Tibial artery (tissue), 4 donors: ENCODE measurements at regions not wholly inside any gene's neighbourhood (a gene's known extent, or its start where the extent isn't known, plus 50 kb on each side); places are given as distances from the start of the nearest gene placed in this dataset.

Experiments
- DNase-seq, 2 donors: peaks; one replicate each; pipeline ENCODE4 v3.0.0-alpha.2; 2019
- H3K27ac ChIP-seq, 2 donors: fragments of 200-600 bp; sonication (generic) in 1 of 2; 1 replicate in 1 of 2; 2 replicates in 1 of 2; pipeline ENCODE4 v1.5.1; 2018 to 2019; ENCODE audit warnings: mild to moderate bottlenecking in 1 of 2
- H3K27me3 ChIP-seq, 2 donors: fragments of 200-600 bp; sonication (generic) in 1 of 2; one replicate each; pipeline versions ENCODE4 v1.5.1 to v1.6.0; 2016 to 2019
- H3K36me3 ChIP-seq, 3 donors: fragments of 200-600 bp; sonication (generic) in 2 of 3; one replicate each; pipeline ENCODE4 v1.5.1; 2016 to 2019; ENCODE audit warnings: mild to moderate bottlenecking in 2 of 3
- H3K4me1 ChIP-seq, 4 donors: fragments of 200-600 bp; sonication (generic) in 2 of 4; 1 replicate in 3 of 4; 2 replicates in 1 of 4; pipeline ENCODE4 v1.5.1; 2016 to 2019
- H3K4me3 ChIP-seq, 2 donors: fragments of 200-600 bp; sonication (generic) in 1 of 2; 1 replicate in 1 of 2; 2 replicates in 1 of 2; pipeline ENCODE4 v1.5.1; 2018 to 2019; ENCODE audit warnings: mild to moderate bottlenecking in 2 of 2
- H3K9me3 ChIP-seq, 3 donors: fragments of 200-600 bp; sonication (generic) in 1 of 3; one replicate each; pipeline ENCODE4 v1.5.1; 2016 to 2019
- intact Hi-C: fragments of 100-400 bp; cut with DNase I; formaldehyde crosslinking; loops from one replicate; pipeline ENCODE4 v1.15.0; 2023; ENCODE audit warnings: low total_unique reads
- TF ChIP-seq, protein P1 (sequence below), 2 experiments: fragments of 200-600 bp in 1 of 2; fragments of 450-650 bp in 1 of 2; IDR thresholded peaks; one replicate each; pipeline ENCODE4 v1.5.1; 2017 to 2019; ENCODE audit warnings: antibody characterized with exemption in 2 of 2, mild to moderate bottlenecking in 1 of 2, moderate library complexity in 1 of 2

- H3K36me3 ChIP-seq = no peaks in the 10 kb centered on the region
- peaks cover 0 to 31% (median 13%) of the 10 kb centered on the region in 4 donors for H3K4me1 ChIP-seq
- no peaks in the 10 kb centered on the region for H3K9me3 ChIP-seq
- no peak overlapping the region for H3K27ac ChIP-seq
- intact Hi-C loops = no loop called here
- H3K4me3 ChIP-seq = no peak overlapping the region
- DNase-seq = no peak
- no peaks in the 10 kb centered on the region for H3K27me3 ChIP-seq
- TF ChIP-seq, protein P1, sequence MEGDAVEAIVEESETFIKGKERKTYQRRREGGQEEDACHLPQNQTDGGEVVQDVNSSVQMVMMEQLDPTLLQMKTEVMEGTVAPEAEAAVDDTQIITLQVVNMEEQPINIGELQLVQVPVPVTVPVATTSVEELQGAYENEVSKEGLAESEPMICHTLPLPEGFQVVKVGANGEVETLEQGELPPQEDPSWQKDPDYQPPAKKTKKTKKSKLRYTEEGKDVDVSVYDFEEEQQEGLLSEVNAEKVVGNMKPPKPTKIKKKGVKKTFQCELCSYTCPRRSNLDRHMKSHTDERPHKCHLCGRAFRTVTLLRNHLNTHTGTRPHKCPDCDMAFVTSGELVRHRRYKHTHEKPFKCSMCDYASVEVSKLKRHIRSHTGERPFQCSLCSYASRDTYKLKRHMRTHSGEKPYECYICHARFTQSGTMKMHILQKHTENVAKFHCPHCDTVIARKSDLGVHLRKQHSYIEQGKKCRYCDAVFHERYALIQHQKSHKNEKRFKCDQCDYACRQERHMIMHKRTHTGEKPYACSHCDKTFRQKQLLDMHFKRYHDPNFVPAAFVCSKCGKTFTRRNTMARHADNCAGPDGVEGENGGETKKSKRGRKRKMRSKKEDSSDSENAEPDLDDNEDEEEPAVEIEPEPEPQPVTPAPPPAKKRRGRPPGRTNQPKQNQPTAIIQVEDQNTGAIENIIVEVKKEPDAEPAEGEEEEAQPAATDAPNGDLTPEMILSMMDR (IDR thresholded peaks at IDR 0.05) = no peak
Observed at GRCh38 chr3:18840535-18841137, 307.7 kb upstream of the KCNH8 start.

DNA sequence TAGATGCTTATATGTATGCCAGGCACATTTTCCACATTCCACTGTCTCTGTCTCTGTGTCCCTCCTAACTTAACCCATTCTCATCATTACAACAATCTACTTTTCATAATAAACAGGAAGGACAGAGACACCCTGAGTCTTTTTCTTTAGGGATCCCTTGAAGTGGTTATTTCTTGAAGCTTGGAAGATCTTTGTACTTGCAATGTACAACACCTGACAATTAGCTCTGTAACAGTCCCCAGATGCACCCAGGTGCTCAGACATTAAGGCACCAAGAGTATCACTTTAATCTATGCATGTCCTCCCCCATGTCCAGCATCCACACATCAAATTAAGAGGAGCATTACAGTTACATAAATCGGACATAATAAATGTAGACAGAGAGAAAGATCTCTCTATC lies 309.6 kb upstream of the KCNH8 start:
- no peaks in the 10 kb centered on the region for H3K36me3 ChIP-seq
- no peak for DNase-seq
- no peak overlapping the region for H3K4me3 ChIP-seq
- TF ChIP-seq, protein P1 (IDR thresholded peaks at IDR 0.05) = no peak
- peaks cover 0 to 31% (median 12%) of the 10 kb centered on the region in 4 donors for H3K4me1 ChIP-seq
- no peaks in the 10 kb centered on the region for H3K27me3 ChIP-seq
- no peaks in the 10 kb centered on the region for H3K9me3 ChIP-seq
- intact Hi-C loops = no loop called here
- H3K27ac ChIP-seq = no peak overlapping the region

GRCh38 chr3:18837137-18837755 lies 311.1 kb upstream of the KCNH8 start:
- Histone ChIP-seq H3K27me3 (no peaks in the 10 kb centered on the region), H3K9me3 (no peaks in the 10 kb centered on the region), H3K36me3 (no peaks in the 10 kb centered on the region), H3K27ac (no peak overlapping the region), H3K4me3 (no peak overlapping the region), H3K4me1 (peaks cover 0 to 19% (median 6%) of the 10 kb centered on the region in 4 donors)
- TF ChIP-seq, protein P1 (IDR thresholded peaks at IDR 0.05) = no peak
- intact Hi-C loops = no loop called here
- no peak for DNase-seq

DNA sequence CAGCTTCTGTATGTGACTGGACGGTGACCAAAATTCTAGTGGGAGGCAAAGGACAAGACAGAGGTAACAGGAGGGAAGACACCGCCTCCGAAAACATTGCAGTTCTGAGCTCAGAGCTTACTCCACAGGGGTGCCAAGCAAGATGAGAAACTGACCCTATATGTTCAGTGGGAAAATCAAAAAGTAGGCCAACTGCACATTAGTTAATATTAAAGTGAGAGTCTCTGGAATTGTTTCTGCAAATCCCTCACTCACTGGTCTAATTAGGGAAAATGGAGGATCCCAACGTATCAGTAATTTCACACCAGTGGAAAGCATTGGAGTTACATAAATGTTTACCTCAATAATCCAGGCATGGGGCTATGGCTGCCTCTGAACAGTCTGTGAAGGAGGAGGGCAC lies 313.3 kb upstream of the KCNH8 start:
- Histone ChIP-seq H3K4me3 (no peak overlapping the region), H3K9me3 (no peaks in the 10 kb centered on the region), H3K36me3 (no peaks in the 10 kb centered on the region), H3K27me3 (no peaks in the 10 kb centered on the region), H3K4me1 (no peaks in the 10 kb centered on the region), H3K27ac (no peak overlapping the region)
- TF ChIP-seq, protein P1 (IDR thresholded peaks at IDR 0.05) = no peak
- intact Hi-C loops = no loop called here
- no peak for DNase-seq

GRCh38 chr3:18830087-18830486 lies 318.2 kb upstream of the KCNH8 start:
- intact Hi-C loops = no loop called here
- no peak overlapping the region for H3K4me3 ChIP-seq
- no peaks in the 10 kb centered on the region for H3K36me3 ChIP-seq
- no peaks in the 10 kb centered on the region for H3K27me3 ChIP-seq
- H3K27ac ChIP-seq = no peak overlapping the region
- TF ChIP-seq, protein P1 (IDR thresholded peaks at IDR 0.05) = no peak
- no peak for DNase-seq
- H3K4me1 ChIP-seq = no peaks in the 10 kb centered on the region
- no peaks in the 10 kb centered on the region for H3K9me3 ChIP-seq
